HCT116 (cell line): ENCODE measurements at regions not wholly inside any gene's neighbourhood (a gene's known extent, or its start where the extent isn't known, plus 50 kb on each side); places are given as distances from the start of the nearest gene placed in this dataset.

Experiments used
- ATAC-seq: fragments of 200-7000 bp; cut with Tn5 transposase; 2 replicates; pipeline ENCODE4 v1.9.1; 2020; ENCODE audit warnings: mild to moderate bottlenecking, moderate library complexity
- BruUV-seq: library from RNA; stranded (reverse); fragments of 400-500 nt; replicated peaks from 2 replicates; lab custom pipeline; 2021; lab: Mats Ljungman, UMichigan
- CTCF ChIA-PET: fragments of 300-600 bp; sonication (Branson Sonifier 250); formaldehyde crosslinking; loops from one replicate; lab custom pipeline; 2021; ENCODE audit warnings: antibody characterized with exemption; lab: Charles Lee
- POLR2A ChIA-PET: fragments of 300-600, 350-600 bp; sonication (Branson Sonifier 250); formaldehyde crosslinking; loops from one replicate; lab custom pipeline; 2021; ENCODE audit warnings: antibody characterized with exemption; lab: Charles Lee
- RAD21 ChIA-PET, 2 experiments: fragments of 300-600 bp; sonication (Branson Sonifier 250); formaldehyde crosslinking; loops; one replicate each; lab custom pipeline; 2023; ENCODE audit warnings: low total read pairs in 2 of 2; ENCODE audit not compliant: uncharacterized antibody in 2 of 2, unreplicated experiment in 2 of 2, low non-redundant PET in 1 of 2; lab: Charles Lee
- DNase-seq: peaks from one replicate; pipeline ENCODE4 v3.0.0-alpha.2; 2010; ENCODE audit warnings: low read depth, low spot score
- H2AFZ ChIP-seq: fragments of 200-600 bp; shearing (Covaris generic), sonication (generic); 2 replicates; pipeline ENCODE4 v1.6.1; 2017; ENCODE audit warnings: low read depth, mixed run types, mixed read lengths, antibody characterized with exemption, low read length; ENCODE audit not compliant: poor library complexity, severe bottlenecking
- H3K27ac ChIP-seq: 2 replicates; pipeline ENCODE4 v1.5.1; 2012; ENCODE audit warnings: low read depth, low read length
- H3K27me3 ChIP-seq: fragments of 200-600 bp; sonication (generic); 2 replicates; pipeline ENCODE4 v1.6.1; 2016; ENCODE audit warnings: mixed run types, low read length, mixed read lengths; ENCODE audit not compliant: insufficient read depth
- H3K36me3 ChIP-seq, 2 experiments: fragments of 200-500 bp in 1 of 2; fragments of 200-600 bp in 1 of 2; sonication (Bioruptor generic) in 1 of 2; sonication (generic) in 1 of 2; 2 replicates each; pipeline versions ENCODE4 v1.5.1 to v1.6.1; 2014 to 2016; ENCODE audit warnings: low read length in 2 of 2, inconsistent platforms in 1 of 2, mixed read lengths in 1 of 2, mixed run types in 1 of 2; ENCODE audit not compliant: insufficient read depth in 2 of 2, control insufficient read depth in 1 of 2
- H3K4me1 ChIP-seq, 2 experiments: fragments of 200-600 bp in 1 of 2; sonication (generic) in 1 of 2; 2 replicates each; pipeline versions ENCODE4 v1.5.1 to v1.6.1; 2012 to 2017; ENCODE audit warnings: low read length in 2 of 2, inconsistent platforms in 1 of 2, mild to moderate bottlenecking in 1 of 2, mixed read lengths in 1 of 2, mixed run types in 1 of 2, moderate library complexity in 1 of 2; ENCODE audit not compliant: insufficient read depth in 2 of 2, control insufficient read depth in 1 of 2
- H3K4me2 ChIP-seq: fragments of 200-600 bp; sonication (generic); 2 replicates; pipeline ENCODE4 v1.6.1; 2017; ENCODE audit warnings: mixed run types, low read length, mixed read lengths
- H3K4me3 ChIP-seq, 2 experiments: fragments of 200-600 bp in 1 of 2; sonication (generic) in 1 of 2; replicated peaks in 1 of 2; 2 replicates each; pipeline ENCODE4 v1.5.1; 2011 to 2016; ENCODE audit warnings: low read length in 2 of 2, control low read depth in 1 of 2, low read depth in 1 of 2, mild to moderate bottlenecking in 1 of 2, mixed read lengths in 1 of 2, mixed run types in 1 of 2
- H3K79me2 ChIP-seq: fragments of 200-600 bp; sonication (generic); 2 replicates; pipeline ENCODE4 v1.6.1; 2017; ENCODE audit warnings: mild to moderate bottlenecking, mixed run types, low read length, moderate library complexity, mixed read lengths; ENCODE audit not compliant: insufficient read depth
- H3K9ac ChIP-seq: fragments of 200-600 bp; sonication (generic); 2 replicates; pipeline ENCODE4 v1.6.1; 2016; ENCODE audit warnings: low read length, mixed read lengths
- H3K9me2 ChIP-seq: fragments of 200-600 bp; sonication (generic), shearing (Covaris generic); 2 replicates; pipeline ENCODE4 v1.6.1; 2017; ENCODE audit warnings: mixed run types, mild to moderate bottlenecking, moderate library complexity; ENCODE audit not compliant: insufficient read depth
- H3K9me3 ChIP-seq, 2 experiments: fragments of 200-500 bp in 1 of 2; fragments of 200-600 bp in 1 of 2; sonication (Bioruptor generic) in 1 of 2; sonication (generic) in 1 of 2; 2 replicates each; pipeline ENCODE4 v1.6.1; 2014 to 2017; ENCODE audit warnings: low read length in 2 of 2, mixed read lengths in 2 of 2, inconsistent platforms in 1 of 2, low read depth in 1 of 2, mild to moderate bottlenecking in 1 of 2, mixed run types in 1 of 2, moderate library complexity in 1 of 2; ENCODE audit not compliant: control insufficient read depth in 1 of 2, insufficient read depth in 1 of 2
- H4K20me1 ChIP-seq: fragments of 200-600 bp; sonication (generic), shearing (Covaris generic); 2 replicates; pipeline ENCODE4 v1.6.1; 2017; ENCODE audit warnings: mixed run types, mild to moderate bottlenecking, moderate library complexity; ENCODE audit not compliant: insufficient read depth
- ATF3 ChIP-seq: IDR thresholded peaks from 2 replicates; pipeline ENCODE4 v1.6.1; 2012
- CEBPB ChIP-seq: IDR thresholded peaks from 2 replicates; pipeline ENCODE4 v1.6.1; 2012; ENCODE audit warnings: low read depth
- CTCF ChIP-seq, 3 experiments: fragments of 200-600 bp in 1 of 3; sonication (generic) in 1 of 3; IDR thresholded peaks in 2 of 3; conservative IDR thresholded peaks in 1 of 3; 2 replicates each; pipeline ENCODE4 v1.5.1; 2012 to 2017; ENCODE audit warnings: low read depth in 2 of 3, low read length in 2 of 3, antibody characterized with exemption in 1 of 3, borderline replicate concordance in 1 of 3, control low read depth in 1 of 3, mild to moderate bottlenecking in 1 of 3, mixed read lengths in 1 of 3, mixed run types in 1 of 3, moderate library complexity in 1 of 3; ENCODE audit not compliant: insufficient read depth in 1 of 3
- EGR1 ChIP-seq: IDR thresholded peaks from 2 replicates; pipeline ENCODE4 v1.6.1; 2012; ENCODE audit warnings: low read depth
- ELF1 ChIP-seq: IDR thresholded peaks from 2 replicates; pipeline ENCODE4 v1.6.1; 2012; ENCODE audit warnings: low read depth, borderline replicate concordance
- MAX ChIP-seq: IDR thresholded peaks from 2 replicates; pipeline ENCODE4 v1.6.1; 2012
- POLR2AphosphoS5 ChIP-seq: IDR thresholded peaks from 2 replicates; pipeline ENCODE4 v1.6.1; 2011; ENCODE audit warnings: mild to moderate bottlenecking, low read depth, low read length, moderate library complexity
- RAD21 ChIP-seq: IDR thresholded peaks from 2 replicates; pipeline ENCODE4 v1.6.1; 2012; ENCODE audit warnings: low read depth, mild to moderate bottlenecking
- REST ChIP-seq: IDR thresholded peaks from 2 replicates; pipeline ENCODE4 v1.6.1; 2012; ENCODE audit warnings: low read depth
- TCF7L2 ChIP-seq: IDR thresholded peaks from 2 replicates; pipeline ENCODE4 v1.7.0; 2011; ENCODE audit warnings: borderline replicate concordance, inconsistent platforms; ENCODE audit not compliant: insufficient read depth, insufficient read length; ENCODE audit errors: extremely low read depth
- ZBTB33 ChIP-seq: IDR thresholded peaks from 2 replicates; pipeline ENCODE4 v1.6.1; 2011; ENCODE audit warnings: mild to moderate bottlenecking, low read length, moderate library complexity; ENCODE audit not compliant: insufficient replicate concordance; ENCODE audit errors: extremely low read depth
- intact Hi-C: fragments of 100-400 bp; cut with micrococcal nuclease; formaldehyde crosslinking; loops from 2 replicates; pipeline ENCODE4 v1.10.0; 2022

- H3K27ac ChIP-seq: no peak overlapping the region
- H3K4me2 ChIP-seq: no peak overlapping the region
- no peaks in the 10 kb centered on the region for H3K9me2 ChIP-seq
- no peaks in the 10 kb centered on the region for H3K27me3 ChIP-seq
- no peak overlapping the region for H2AFZ ChIP-seq
- no peaks in the 10 kb centered on the region for H4K20me1 ChIP-seq
- ChIA-PET RAD21 (no interaction called here), CTCF (no interaction called here), POLR2A (no interaction called here)
- H3K9ac ChIP-seq: no peak overlapping the region
- no peak overlapping the region for H3K4me3 ChIP-seq
- ATAC-seq (no peak), DNase-seq (no peak)
- no peaks in the 10 kb centered on the region for H3K4me1 ChIP-seq
- intact Hi-C loops: no loop called here
- H3K9me3 ChIP-seq: peaks cover 0 to 3% of the 10 kb centered on the region in 2 experiments; a peak in 1 of 4 replicates
- H3K36me3 ChIP-seq: no peaks in the 10 kb centered on the region
- no TSS peak for BruUV-seq
- TF ChIP-seq CTCF (IDR thresholded peaks at IDR 0.05 in 2 of 3, conservative IDR thresholded peaks at IDR 0.05 in 1 of 3; ENCODE audit: borderline replicate concordance in 1 of 3, insufficient read depth in 1 of 3, low read depth in 2 of 3, low read length in 2 of 3) (no peak), TCF7L2 (no peak), ZBTB33 (no peak), REST (no peak), MAX (no peak), ELF1 (no peak), ATF3 (no peak), EGR1 (no peak), POLR2AphosphoS5 (no peak), RAD21 (no peak), CEBPB (no peak)
- H3K79me2 ChIP-seq: no peaks in the 10 kb centered on the region
Measured at GRCh38 chr5:93141969-93142368, 439.1 kb downstream of the NR2F1-AS1 start.
